HG03097 (cell line): ENCODE measurements at regions not wholly inside any gene's neighbourhood (a gene's known extent, or its start where the extent isn't known, plus 50 kb on each side); places are given as distances from the start of the nearest gene placed in this dataset.

Experiments used
- ATAC-seq: cut with Tn5 transposase; IDR thresholded peaks from one replicate; pipeline ENCODE4 v1.9.1; 2021; ENCODE audit not compliant: unreplicated experiment, low FRiP score

DNA sequence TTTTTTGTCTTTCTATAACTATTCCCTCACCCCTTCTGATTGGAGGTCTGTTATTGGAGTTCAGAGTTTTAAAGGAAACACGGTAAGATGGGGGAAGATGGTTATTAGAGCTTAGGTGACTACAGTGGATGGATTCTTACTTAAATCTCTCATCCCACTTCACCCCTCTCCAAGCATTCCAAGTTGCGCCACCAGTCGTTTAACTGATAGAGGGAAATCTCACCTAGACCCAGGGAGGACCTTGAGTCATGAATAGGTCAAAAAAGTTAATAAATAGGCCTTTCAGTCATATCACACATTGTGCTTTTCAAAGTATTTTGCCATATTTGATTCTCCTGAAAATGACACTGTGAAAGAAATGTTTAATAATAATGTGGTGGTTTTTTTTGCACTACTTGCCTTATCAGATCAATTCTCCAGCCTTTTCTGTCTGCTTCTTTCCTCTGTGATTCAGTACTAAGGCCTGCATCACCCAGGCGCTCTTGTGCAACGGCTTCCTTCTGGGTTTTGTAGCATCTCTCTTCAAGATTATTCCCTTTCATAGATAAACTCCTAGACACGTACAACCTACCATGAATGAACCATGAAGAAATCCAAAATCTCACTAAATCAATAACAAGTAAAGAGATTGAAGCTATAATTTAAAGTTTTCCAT lies 100.4 kb upstream of the TGFBR2 start:
- no peak for ATAC-seq

DNA sequence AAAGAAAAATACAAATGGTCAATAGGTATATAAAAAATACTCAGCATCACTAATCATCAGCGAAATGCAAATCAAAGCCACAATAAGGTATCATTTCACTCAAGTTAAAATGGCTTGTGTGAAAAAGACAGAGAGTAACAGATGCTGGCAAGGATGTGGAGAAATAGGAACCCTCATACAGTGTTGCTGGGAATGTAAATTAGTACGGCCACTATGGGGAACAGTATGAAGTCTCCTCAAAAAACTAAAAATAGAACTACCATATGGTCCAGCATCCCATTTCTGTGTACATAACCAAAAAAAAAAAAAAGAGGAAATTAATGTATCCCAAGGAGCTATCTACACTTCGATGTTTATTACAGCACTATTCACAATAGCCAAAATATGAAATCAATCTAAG lies 98.1 kb upstream of the TGFBR2 start:
- no peak for ATAC-seq

DNA sequence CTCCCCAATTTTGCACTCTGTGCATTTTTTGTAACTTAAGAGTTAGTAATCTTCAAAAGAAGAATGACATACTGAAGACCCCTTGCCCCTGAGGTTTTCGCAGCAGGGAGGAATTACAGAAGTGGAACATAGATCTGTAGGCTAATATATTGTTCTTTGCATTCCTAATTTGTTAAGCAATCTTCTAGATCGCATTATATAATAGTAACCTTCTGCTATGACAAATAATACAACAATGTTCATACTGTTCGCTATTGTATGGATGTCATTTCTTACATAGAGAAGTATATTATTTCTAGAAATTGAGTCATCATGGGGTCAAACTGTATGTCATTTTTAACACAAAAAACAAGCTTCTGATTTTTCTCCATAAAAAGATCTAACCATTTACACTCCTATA lies 95.8 kb upstream of the TGFBR2 start:
- ATAC-seq, result no peak

DNA sequence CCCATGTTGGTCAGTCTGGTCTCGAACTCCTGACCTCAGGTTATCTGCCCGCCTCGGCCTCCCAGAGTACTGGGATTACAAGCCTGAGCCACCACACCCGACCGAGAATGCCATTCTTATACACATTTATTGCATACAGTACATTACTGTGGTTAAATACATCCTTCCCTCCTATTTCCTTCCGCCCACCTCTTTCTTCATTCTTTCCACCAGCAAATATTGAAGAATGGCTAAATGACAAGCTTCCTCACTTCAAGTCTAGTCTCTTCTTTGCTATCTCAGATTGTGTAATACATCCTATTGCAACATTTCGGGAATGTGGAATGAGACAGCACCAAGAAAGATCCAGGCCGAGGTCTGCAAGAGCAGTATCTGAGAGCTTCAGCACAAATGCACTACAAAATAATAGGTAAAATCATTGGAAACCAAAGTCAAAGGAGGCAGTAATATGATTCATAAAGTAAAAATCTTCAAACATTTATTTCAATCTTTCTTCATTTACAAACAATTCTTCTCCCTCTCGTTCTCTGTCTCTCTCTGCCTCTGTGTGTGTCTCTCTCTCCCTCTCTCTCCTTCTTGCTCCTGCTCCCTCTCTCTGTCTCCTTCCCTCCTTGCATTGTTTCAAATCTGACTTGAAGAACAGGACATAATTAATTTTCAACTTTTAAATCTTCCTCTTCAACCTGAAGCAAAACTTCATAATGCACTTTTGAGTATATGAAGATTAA lies 94.7 kb upstream of the TGFBR2 start:
- no peak for ATAC-seq

DNA sequence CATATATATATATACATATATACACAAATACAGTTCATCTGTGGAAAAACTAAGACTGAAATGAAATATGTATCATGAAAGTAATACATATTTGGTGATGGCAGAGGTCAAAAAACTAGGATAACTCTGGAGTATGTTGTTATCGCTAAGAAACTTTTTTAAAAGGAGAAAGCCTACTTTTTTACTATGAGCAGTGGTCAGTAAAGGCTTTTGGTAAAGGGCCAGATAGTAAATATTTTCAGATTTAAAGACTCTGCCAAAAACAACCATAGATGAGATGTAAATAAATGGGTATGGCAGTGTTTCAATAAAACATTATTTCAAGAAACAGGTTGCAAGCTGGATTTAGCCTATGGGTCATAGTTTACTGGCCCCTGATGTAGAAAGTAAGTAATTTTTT lies 93.8 kb upstream of the TGFBR2 start:
- no peak for ATAC-seq

DNA sequence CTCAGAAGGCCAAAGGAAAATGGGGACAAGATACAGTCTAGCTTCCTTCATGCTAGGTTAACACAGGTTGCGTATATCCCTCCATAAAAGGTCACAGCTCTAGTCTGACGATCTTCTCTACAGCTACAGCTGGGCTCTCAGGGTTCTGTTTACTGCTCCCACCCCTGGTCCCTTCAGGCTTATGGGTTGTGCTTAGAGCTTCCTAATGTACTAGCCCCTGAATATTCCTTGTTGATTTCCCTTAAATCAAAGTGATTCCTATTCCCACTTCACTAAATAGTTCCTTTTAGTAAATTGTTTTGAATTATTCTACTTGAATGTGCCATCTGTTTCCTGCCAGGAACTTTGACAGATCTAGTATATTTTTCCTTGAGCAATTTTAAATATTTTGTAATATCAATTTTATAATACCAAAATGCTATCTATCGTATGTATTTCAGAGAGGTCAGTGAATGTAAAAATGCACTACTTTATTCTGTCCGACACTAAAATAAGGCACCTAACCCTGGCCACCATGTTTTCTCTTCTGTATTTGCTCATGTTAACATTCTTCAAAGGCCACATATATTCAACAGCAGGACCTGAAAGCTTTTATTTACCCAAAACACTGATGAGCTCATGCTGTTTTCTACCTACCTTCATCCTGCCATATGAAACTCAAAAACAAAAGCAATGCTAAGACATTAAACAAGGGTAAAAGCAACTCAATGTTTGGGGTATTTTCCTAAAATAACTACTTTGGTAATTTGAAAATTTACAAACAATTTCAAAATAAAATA lies 92.8 kb upstream of the TGFBR2 start:
- ATAC-seq, result no peak

DNA sequence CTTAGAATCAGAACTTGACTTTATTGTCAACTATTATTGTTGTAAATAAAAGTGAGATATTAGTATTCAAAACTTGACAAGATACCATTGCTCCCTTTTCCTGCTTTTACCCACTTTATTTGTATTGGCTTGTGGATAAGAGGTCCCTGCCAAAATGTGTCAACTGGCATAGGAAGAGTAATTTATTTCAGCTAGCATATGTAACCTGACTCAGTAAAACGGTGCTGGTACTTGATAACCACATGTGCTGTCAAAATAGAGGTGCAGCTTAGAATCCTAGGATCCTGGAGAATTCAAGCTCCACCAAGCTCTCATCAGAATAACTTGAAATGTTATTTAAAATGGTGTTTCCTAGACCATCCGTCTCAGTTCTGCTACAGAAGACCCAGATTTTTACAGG lies 90.2 kb upstream of the TGFBR2 start:
- ATAC-seq, result no peak

DNA sequence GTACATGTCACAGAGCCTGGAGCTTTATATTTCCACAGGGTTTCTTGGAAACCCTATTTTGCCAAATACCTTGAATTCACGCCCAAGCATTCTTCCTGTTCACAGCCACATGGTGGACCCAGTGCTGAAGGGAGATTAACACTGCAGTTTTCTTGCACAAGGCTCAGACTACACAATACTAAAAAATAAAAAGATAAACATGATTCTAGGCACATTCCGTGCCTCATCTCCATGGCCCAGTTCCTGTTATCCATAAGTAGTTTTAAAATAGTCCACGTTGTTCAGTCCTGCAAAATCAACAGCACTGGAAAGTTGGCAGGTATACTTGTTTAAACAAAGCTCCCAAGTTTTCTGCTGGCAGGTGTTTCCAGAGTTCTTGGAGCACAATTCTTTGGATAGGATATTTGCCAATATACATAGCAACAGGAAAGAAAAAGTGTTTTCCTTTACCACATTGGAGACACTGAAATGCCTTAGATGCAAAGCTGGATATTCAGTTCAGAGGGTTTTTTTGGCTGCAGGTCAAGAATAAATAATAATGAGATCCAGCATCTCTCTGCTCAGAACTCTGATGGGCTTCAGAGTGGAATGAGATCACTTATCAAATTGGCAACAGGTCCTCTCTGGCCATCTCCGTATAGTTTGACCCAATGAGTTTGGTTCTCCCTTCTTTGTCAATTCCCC lies 88.1 kb upstream of the TGFBR2 start:
- ATAC-seq, result no peak

DNA sequence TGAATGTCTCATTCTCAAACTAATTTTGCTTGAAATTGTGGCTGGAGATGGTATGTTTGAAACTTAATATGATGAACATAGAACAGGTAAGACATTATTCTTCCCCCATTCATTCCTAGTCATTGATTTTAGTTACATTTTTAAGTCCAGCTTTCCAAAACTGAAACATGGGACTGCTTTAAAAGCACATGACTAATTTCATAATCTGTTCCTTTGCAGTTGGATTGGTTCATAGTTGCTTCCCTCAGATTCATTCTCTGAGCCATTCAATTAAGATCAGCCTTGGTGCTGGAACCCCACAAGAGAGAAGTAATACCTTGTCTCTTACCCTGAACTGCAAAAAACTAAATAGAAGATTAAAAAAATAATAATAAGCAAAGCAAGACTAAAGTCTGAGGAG lies 87.5 kb upstream of the TGFBR2 start:
- ATAC-seq, result no peak

DNA sequence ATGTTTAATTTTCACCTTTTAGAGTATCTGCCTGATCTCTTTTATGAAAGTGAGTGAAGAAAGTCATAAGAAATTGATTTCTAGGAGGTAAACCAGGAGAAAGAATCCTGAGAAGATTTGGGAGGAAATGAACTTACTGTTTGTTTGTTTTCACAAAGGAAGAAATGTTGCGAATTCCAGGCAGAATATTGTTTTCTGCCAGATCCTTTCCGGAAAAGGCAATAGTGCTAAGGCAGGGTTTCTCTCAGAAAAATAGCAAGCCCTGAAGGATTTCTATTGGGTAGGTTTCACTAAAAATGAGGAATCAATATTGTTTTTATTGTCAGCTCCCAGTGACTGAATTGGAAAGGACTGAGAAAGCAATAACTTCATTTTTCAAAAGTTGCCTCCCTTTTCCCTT lies 85.7 kb upstream of the TGFBR2 start:
- no peak for ATAC-seq

DNA sequence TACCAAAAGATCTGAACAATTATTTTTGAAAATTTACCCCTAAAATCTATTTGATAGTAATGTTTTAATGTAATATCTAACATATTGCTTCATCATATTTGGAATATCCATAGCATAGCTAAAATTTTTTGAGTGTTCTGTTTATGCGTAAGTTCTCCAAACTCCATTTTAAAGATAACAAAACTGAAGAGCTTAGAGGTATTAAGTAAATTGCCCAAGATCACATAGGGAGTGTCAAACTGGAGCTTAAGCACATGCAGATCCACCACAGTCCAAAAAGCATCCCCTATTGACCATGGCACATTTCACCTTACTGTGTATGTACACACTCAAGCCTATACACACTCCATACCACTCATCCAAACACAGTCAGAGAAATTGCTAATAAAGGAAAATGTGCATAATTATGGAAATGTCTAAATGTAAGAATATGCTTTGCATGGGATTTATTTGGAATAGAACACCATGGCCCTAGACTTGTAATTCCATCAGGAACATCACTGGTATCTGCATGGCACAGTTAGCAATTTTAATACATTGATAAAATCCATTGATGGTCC lies 85.2 kb upstream of the TGFBR2 start:
- ATAC-seq, result no peak

DNA sequence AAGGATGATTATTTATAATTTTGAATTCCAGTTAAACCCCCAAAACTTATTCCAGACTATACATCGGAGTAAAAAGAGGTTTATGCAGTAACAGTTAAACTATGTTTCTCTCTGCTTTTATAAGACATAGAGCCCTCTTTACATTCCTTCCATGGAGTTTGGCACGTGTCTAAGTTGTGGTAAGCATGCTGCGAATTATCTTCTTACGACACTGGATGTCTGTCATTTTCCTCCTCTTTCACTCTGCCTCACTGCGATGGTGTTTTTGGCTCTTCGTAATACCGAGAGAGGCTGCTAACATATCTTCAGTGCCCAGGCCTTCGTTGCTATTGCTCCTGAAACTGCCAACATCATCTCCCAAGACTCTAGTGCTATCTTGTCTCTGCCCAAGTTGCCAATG lies 83.9 kb upstream of the TGFBR2 start:
- no peak for ATAC-seq

DNA sequence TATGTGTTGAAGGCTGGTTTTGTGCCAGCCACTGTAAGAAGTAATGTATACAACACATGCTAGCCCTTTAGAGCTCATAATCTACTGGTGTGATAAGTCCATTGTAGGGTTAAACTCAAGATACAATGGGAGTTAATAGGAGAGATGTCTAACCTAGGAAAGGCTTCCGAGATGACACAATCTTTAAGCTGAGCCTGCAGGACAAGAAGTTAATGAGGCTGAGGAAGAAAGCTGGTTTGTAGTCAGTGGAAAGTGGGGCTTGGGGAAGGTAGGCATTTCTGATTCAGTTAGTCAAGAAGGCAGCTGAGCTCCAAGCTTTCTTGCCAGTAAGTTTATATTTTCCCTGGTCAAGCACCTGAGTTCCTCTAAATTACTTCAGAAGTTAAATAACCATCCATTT lies 83.0 kb upstream of the TGFBR2 start:
- no peak for ATAC-seq

DNA sequence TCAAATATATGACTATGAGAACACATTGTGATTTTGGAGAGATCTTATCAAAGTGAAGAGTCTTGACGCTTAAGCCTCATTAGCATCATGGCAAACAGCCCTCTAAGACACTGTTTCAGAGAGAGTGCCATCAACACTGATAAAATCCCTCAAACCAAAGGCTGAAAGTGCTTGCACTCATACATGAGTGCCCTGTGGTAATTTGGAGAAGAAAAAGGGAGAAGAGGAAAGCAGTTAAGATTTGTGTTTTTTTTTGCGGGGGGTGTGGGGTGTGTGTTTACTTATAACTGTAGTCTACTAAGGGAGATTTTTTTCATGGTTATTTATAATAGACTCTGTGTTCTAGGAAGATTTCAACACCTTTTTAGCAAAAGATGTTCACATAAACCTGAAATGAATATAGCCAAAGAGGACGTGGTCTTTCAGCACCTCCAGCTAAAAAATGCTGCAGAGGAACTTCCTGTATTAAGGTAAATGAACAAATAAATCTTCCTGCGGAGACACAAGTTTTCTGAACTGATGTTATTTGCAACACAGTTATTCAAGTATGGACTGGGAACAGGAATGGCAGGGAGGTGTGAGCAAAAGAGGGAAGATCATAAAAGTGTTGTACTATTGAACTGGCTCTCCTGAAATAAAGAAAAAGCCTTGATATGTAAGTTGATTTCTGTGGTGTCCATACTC lies 81.9 kb upstream of the TGFBR2 start:
- ATAC-seq, result no peak

DNA sequence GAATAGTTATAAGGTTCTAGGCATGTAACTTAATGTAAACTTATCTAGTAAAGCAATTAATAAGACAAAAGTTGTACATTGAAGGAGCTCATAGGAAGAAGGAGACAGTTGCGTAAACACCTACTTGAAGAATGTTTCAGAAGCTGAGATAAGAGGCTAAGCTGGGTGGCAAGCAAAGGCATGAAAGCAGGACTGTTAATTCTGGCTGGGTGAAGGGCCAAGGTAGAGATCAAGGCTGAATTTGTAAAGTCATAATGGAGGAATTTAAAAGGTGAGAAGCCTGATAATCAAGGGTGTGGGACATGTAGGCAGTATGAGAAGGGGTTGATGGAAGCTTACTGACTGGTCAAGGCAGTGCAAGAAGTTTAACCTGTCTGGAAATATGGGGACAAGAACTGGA lies 80.4 kb upstream of the TGFBR2 start:
- no peak for ATAC-seq

DNA sequence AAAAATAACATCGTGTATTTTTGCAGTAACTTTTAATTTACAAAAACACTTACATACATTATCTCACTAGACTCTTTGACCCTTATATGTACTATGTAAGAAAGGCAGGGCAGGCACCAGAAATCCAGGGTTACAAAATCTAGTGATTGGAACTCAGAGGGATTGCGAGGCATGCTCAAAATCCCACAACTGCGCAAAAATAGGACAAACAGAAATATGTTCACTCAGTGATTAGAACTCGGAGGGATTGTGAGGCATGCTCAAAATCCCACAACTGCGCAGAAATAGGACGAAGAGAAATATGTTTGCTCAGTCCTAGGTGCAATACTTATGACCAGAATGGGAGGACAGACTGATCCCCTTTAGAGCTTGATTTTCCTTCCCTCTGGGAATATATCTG lies 79.2 kb upstream of the TGFBR2 start:
- ATAC-seq, result no peak

DNA sequence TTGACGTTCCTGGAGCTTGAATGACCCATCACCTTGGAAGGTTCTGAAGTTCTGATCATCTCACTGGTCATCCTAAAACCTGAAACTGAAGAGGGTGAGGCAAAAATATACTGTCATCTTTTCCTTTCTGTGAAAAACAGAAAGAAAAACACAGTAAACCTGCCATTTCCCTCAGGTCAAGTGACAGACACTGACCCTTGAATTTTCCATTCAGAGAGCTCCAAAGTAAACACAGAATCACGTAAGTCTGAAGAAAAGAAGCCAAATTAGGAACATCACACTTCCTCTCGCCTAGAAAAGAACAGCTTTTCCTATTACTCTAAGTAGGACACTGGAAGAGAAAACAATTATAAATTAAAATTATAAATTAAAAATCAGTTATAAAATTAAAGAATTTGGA lies 78.7 kb upstream of the TGFBR2 start:
- ATAC-seq, result no peak

DNA sequence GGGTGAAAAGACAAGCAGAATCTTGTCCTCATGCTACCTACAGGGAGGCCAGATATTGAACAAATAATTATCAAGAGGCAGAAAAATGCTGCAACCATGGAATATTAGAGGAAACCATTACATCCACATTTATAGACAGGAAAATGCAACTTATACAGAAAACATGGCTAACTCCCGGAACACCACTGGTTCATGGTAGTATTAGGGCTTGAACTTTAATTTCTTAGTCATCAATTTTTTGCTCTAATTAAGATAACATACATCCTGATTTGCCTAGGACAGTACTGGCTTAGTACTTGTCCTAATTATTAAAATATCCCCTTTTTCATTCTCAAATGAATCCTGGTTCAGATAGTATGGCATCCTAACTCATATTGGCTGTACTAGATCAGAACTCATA lies 76.3 kb upstream of the TGFBR2 start:
- ATAC-seq, result no peak

DNA sequence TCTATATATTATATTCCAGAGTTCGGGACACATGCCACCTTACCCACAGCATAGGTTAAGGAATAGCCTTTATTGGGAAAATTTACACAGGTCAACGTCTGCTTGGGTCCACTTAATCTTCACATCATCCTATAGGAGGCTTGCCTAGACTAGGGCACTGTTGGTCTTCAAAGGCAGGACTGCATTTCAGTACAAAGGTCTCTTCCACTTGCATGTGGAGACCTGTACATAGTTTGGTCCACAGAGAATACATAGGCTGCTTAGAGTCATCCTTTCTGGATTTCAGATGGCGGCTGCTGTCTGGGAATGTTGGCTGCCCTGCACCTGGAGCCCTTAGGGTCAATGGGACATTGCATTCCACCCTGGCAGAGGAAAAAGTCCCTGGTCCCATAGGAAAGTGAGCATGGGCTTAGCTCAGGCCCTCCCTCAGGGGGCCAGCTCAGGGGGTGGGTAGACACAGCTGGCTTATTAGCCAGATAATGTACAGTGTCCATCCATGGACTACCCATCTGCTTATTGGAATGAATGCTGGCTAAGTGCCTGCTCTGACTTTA lies 75.3 kb upstream of the TGFBR2 start:
- ATAC-seq, result no peak

DNA sequence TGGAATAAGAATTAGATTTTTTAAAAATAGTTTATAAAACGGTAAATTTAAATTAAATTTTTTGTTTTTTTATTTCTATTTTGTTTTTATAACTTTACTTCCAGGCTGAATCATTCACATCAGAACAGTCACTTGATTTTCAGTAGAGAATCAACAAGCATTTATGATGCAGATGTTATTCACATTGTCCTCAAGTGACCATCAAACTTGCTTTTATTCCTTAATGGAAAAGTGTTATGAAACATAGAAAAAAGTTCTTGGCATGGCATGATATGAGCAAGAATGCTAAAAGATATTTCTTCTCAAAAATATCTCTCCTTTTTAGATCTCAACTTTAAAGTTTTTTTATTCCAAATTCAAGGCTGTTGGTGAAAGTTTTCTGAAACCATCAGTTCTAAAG lies 70.9 kb upstream of the TGFBR2 start:
- ATAC-seq, result no peak
